GM19438 (cell line): ENCODE measurements at regions not wholly inside any gene's neighbourhood (a gene's known extent, or its start where the extent isn't known, plus 50 kb on each side); places are given as distances from the start of the nearest gene placed in this dataset.

ENCODE experiments used
- ATAC-seq: cut with Tn5 transposase; IDR thresholded peaks from one replicate; pipeline ENCODE4 v1.9.1; 2021; ENCODE audit warnings: low read depth; ENCODE audit not compliant: unreplicated experiment

DNA sequence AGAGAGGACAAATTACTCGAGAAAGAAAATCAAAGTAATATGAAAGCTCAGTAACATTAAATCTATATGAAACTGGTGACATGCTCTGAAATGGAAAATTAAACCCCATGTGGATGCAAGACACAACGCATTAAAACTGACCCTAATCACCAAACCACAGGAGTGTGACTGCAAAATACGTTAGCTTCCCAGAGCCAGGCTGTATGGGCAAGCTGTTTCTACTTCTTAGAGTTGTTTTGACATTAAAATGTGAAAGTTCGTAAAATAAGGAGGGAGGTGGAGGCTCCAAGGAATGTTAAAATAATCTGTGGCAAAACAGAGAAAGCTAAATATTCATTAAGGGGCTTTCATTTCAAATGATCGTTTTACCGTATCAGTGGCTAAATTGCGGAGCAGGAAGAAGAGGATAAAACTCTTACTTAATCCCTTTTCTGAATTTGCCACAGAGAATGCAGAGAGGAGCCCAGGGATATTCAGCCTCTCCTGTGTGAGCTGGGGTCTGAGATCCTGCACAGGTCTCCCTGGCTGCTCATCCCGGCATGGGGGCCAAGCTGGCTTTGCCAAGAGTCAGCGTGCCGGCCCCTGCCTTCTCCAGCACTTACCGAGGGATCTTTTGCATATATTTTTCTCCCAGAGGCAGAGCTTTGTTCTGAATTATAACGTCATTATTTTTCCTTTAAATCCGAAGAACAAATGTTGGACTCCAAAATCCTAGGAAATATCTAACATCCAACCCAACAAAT, 239.8 kb upstream of the THBS1 start:
- no peak for ATAC-seq

DNA sequence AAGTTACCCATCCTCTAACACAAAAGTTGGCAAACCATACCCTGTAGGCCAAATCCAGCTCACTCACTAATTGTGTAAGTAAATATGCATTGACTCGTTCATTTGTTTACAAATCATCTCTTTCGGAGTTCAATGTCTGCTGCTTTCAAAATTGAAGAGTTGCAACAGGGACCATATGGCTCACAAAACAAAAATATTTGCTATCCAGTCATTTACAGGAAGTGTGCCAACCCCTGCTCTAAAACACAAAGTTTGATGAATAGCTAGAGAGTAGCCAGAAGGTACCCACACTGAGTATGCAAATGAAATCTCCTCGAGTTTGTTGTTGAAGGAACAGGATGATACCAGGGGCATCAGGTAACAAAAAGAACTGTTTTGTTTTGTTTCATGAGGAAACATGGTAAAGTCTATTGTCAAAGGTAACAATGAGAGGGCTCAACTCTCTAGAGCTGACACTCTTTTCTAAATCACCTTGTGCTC, 236.2 kb upstream of the THBS1 start:
- no peak for ATAC-seq

DNA sequence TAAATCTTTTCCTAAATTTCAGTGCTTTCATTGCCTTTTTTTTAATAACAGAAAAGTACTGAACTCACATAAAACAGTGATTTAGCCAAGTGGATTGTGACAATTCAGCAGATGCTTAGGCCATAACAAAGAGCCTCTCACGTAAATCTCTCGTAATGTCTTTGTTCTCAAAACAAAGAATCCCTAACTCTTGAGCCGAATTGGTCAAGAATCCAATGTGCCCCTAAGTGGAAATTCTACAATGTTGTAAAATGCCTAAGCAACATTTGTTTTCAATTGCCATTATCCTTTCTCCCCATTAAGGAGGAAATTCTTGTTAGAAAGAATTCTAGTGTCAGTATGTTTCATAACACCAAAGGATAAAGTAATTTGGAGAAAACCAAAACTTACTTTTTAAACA, 235.7 kb upstream of the THBS1 start:
- no peak for ATAC-seq

DNA sequence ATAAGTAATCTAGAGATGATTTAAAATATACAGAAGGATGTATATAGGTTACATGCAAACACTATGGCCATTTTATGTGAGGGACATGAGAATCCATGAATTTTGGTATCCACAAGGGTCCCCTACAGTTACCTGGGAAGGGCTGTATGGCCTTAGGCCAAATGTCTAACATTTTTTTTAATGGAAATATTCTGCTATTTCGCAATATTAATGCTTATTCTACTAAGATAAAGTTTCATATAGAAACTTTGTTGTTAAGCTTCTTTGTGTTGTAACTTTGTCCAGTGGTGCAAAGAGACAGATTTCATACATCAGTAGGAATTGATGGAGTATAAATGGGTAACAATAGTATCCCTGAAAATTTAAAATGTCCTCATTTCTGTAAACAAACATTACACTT, 233.4 kb upstream of the THBS1 start:
- ATAC-seq, result no peak

DNA sequence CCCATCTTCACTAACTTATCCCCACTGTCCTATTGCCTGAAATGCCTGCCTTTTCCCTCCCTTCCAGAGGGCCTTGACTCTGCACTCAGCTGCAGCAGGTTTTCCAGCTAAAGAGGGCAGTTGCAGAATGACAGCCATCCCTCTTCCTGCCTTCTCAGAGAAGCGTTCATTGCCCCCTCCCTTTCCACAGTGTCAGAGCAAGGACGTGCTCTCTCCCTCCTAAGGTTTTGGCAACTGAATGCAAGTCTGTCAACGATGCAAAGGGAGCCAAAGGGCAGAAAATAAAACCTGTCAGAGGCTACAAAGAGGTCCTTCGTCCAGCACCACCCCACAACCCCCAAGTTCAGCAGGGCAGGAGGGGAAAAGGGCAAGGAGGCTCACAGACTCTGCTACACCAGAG, 230.1 kb upstream of the THBS1 start:
- ATAC-seq, result no peak

DNA sequence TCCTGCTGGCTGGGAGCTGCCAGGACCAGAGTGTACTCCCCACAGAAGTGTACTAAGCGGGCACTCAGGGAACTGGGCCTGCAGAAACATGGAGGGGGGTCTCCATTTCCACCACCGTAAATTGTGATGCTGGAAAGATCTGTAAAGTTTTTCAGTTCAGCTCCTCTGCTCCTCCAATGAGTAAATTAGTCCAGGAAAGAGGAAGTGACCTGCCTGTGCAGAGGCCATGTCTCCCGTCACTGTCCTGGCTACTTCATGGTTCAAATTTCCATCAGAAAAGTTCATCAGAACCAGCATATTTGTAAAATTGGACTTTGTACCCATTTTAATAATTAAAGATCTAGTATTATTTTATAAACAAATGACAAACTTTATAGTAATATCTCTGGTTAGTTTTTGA, 226.7 kb upstream of the THBS1 start:
- no peak for ATAC-seq

DNA sequence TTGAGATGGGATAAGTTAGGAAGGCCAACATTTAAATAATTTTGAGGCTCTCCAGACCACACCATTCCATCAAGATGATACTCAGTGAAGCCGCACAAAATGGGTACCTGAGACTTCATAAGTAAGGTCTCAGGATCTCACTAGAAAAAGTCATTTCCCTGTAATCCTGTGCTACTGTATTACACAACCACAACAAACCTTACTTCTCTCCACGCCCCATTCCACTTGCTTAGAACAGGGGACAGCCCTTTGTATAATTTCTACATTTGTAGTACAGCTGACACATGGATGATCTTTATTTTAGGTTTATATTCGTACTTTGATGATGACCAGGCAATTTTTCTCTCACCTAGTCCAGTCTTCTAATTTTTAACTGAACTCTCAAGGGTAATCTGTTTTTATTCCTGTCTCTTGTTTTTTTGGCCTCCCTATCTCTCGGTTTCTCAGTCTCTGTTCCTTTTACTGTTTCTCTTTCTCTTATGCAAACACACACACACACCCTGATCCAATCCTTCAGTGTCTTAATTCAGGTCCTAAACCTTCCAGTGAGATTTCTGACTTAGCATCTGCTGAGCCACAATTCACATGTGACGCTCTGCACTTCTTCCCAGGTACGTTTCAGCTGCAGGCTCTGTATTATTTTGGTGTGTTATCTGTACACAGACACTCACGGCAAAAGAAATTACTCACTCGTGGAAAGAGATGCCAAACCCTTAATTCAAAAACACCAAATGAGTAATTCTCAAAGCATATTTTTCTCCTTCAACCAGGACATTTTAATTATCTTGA, 223.2 kb upstream of the THBS1 start:
- ATAC-seq, result no peak

DNA sequence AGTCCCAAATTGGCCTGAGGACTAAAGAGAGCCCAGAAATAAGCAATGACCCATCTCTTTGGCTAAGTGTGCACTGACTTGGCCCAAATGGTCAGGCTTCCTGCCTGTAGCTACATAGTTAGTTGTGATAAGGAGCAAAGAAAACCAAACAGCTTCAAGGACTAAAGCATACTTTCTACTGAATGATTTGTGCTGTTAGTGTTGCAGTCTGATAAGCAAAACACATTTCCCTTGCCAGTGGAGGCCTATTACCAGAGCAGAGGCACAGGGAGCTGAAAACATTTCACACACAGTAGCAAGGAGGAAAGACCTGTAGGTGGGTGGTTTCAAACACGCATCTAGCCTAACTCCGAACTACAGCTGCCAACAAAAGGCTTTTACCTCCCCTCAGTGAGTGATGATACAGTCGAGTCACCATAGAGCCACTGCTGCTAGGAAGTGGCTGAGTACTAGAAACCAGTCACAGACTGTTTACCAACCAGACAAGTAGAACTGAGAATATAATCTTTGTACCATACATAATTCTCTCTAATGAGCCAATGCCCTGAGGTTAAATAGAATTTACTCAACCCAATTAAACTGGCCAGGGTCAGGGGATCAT, 222.3 kb upstream of the THBS1 start:
- ATAC-seq, result no peak

DNA sequence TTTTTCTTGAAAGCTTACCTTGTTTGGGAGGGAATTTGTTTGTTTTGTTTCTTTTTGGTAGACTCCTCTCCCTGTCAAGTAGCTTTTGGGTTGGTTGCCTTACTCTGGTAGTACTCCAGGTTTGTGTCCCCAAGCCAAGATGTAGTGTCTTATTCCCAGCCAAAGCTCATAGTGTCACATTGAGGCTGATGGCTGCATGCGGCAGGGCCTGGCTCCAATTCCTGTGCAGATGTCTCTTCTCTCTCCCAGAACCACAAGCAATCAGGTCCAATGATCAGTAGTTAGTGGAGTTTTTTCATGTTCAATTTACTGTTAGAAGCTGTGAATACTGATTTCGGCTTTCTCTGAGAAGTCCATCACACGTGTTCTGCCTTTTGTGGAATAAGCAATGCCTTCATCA, 221.1 kb upstream of the THBS1 start:
- no peak for ATAC-seq

DNA sequence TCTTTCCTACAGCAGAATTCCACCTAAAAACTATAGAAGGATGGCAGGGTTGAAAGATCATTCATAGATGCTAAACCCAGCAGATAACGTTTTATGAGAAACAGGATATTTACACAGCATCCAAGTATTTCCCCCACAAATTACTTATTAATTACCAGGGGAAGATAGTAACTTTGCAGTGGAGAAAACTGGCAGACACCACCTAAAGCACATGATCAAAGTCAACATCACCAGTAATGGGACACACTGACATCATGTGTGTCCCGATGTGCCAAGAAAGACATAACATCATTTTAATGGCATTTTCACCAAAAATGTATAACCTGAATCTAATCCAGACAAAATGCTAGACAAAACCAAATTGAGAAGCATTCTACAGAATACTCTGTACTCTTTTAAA, 220.4 kb upstream of the THBS1 start:
- no peak for ATAC-seq

DNA sequence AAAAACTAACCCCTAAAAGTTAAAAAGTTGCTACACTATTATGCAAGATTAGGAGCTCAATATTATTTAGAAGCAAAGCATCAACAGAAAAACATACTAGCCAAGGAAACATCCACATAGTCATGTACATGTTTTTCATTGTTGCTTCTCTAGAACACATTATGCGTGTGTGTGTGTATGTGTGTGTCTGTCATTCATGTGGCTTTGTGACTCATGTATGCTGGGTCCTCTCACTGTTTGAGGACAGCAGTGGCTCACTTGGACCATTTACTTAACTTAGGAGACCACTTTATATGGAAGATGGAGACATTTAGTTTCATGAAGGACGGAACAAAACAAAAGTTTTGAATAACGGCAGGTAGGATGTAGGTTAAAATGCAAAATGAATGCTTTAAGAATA, 219.4 kb upstream of the THBS1 start:
- no peak for ATAC-seq

DNA sequence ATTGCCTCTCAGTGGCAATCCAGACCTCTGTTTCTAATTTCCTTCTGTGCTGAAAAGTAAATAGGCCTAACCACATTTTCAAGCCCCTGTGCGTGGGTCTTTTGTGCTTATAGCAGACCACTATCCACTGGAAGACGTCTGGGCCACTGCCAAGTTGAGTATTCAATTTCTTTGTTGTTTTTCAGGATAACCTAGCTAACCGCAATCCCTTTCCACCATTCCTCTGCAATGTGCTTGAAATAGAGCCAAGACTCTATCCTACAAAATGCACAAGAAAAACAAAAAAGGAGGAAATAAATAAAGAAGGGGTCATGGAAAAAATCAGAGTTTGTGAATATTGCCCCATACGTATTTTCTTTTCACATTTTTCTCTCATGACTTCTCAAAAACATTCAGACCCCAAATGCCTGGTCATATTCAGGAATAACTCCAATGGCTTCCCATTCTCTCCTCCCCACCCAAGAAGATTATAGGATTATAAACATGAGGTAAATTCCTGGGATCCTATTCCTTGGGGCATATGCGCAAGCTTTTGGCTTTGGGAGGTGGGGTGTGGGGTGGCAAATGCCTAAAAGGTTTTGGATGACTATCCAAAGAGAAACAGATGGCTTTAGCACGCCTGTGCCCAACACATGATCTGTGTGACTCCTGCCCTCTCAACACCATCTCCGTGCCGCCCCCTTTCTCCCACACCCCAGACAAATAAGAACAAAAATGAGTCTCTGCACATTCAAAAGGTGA, 217.9 kb upstream of the THBS1 start:
- no peak for ATAC-seq

DNA sequence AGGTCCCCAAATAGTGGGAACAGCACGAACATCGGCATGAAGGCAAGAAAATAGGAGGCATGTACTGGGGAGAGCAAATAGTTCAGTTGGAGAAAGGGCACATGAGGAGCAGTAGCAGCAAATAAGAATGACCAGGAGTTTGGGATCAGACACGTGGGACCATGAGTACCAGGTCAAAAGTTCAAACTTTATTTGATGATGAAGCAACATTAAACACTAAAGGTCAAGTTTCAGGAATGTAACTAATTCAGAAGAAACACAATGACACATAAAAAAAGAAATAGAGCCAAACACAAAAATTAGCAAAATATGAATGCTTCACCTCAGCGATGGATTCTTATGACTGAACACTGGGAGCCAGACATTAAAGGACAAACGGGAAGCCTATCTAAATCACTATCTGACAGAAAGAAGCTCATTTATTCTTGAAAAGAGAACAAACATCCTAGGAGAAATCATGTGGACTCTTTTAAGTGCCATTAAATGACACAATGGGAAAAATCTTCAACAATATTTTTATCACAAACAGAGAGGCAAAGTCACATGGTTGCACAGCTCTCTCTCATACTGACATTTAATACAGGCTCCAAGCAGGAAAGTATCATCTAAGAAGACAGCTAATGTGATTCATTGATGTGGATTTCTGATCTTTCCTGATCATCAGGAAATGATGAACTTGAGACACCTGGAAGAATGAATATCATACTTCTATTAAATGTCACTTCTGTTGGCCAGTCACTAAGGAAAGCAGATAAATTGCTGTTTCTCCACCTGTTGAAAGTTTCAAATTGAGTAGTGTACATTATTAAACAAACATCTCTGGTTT, 216.9 kb upstream of the THBS1 start:
- ATAC-seq, result no peak

DNA sequence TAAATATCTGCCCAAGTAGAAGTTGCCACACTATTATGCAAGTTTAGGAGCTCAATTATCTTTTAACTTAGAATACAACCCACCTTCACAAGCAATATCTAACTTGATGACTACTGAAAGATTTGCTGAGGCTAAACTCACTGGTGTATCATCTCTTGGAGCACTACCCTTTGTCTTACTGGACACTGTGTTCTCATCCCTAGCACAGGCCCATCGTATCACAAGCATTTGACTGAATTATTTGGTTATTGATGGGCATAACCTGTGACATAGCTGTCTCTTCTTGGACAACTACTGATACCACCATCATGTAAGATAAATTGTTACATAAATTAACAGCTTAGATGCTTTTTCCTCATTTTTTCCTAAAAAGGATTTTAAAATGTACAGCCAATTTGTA, 216.2 kb upstream of the THBS1 start:
- no peak for ATAC-seq

DNA sequence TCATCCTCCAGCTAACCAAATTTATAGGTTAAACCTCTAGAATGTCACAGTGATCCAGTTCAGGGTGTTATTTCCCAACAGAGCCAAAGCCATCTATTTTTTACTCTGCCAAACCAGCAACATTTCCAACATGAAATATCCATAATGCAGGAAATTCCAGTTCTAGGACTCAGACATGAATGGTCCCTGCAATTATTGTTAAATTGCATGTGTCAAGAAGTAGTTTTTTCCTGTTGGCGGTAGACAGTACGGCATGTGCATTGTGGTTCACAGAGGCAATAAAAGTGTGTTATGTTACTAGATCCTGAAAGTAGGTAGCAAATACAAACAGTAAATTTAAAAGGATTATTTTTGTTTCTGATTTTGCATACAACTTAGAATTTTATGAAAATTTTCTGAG, 215.7 kb upstream of the THBS1 start:
- ATAC-seq, result no peak

DNA sequence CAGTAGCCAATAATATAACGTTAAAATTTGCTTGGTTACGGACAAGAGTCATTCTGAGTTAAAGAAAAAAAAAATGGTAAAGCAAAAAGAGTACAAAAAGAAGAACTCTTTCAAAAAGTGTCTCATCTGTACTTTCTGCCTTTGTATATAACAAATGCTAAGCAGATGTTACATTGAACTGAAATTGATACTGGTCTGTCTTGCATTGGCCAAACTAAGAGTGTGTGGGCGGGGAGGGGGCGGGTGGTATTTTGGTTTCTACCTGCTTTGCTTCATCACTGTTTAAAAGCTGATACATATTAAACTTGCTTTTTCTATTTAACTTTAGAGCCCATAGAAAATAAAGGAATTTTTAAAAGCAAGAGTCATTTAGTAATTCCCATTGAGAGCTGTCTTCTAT, 215.0 kb upstream of the THBS1 start:
- no peak for ATAC-seq

DNA sequence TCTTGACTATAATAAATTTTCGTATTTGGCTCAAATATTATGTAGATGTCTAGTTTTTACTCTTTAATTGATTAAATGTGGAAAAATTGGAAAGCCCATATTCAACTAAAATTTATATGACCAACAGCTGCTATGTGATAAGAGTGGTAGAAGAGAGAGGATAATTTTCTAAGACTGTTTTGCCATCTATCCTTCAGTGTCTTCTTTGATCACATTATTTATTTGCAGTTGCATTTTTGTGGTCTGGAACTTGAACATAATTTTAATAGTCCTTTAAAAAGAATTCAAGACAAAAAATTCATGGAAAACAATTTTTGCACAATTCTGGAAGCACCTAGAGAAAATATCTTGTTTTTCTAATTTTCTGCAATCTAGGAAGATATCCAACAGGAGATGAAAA, 213.3 kb upstream of the THBS1 start:
- ATAC-seq, result no peak

DNA sequence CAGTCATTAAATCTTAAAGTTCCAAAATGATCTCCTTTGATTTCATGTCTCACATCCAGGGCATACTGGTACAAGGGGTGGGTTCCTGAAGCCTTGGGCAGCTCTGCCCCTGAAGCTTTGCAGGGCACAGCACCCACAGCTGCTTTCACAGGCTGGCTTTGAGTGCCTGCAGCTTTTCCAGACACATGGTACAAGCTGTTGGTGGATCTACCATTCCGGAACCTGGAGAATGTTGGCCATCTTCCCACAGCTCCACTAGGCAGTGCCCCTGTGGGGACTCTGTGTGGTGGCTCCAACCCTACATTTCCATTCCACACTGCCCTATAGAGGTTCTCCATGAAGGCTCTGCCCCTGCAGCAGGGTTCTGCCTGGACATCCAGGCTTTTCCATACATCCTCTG, 211.1 kb upstream of the THBS1 start:
- ATAC-seq, result no peak

DNA sequence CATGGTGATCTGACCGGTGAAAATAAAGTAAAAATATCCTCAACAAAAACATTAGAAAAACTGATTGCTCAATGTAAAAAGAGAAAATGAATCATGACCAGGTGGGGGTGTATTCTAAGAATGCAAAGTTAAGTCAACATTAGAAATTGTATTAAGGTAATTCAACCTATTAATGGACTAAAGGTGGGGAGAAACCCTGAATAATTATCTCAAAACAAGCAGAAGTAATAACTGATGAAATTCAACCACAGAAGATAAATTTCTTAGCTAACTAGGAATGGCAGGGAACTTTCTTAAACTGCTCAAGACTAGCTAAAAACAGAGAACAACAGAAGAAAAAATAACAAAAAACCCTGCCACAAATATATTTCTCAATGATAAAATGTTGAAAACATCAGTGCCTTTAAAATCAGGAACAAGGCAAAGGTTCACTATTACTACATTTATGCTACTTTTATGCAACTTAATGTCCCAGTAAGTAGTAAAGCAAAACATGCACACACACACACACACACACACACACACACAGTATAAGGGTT, 204.4 kb upstream of the THBS1 start:
- ATAC-seq, result no peak

DNA sequence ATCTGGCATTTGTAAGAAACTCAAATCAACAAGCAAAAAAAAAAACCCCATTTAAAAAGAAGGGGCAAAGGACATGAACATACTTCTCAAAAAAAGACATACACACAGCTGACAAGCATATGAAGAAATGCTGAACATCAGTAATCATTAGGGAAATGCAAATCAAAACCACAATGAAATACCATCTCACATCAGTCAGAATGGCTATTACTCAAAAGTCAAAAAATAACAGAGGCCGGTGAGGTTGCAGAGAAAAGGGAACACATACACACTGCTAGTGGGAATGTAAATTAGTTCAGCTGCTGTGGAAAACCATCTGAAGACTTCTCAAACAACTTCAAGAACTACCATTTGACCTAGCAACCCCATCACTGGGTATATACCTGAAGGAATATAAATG, 199.4 kb upstream of the THBS1 start:
- ATAC-seq, result peak; percentile 64
